Retina (tissue), 1 donor: ENCODE measurements at regions not wholly inside any gene's neighbourhood (a gene's known extent, or its start where the extent isn't known, plus 50 kb on each side); places are given as distances from the start of the nearest gene placed in this dataset.

Experiments
- DNase-seq: peaks from one replicate; pipeline ENCODE4 v3.0.0-alpha.2; 2016

GRCh38 chr6:105644073-105644489 lies 241.2 kb upstream of the PREP start:
- no peak for DNase-seq

GRCh38 chr6:105642708-105643107 lies 239.8 kb upstream of the PREP start:
- DNase-seq, result no peak

GRCh38 chr6:105641504-105641903 lies 238.6 kb upstream of the PREP start:
- DNase-seq, result no peak

- DNase-seq, result no peak
These were observed 236.2 kb upstream of the PREP start for GRCh38 chr6:105639124-105639523.

GRCh38 chr6:105633814-105634213 lies 230.9 kb upstream of the PREP start:
- DNase-seq, result no peak

GRCh38 chr6:105628156-105628860 lies 225.4 kb upstream of the PREP start:
- no peak for DNase-seq

- DNase-seq, result no peak
These were observed 223.6 kb upstream of the PREP start for GRCh38 chr6:105626295-105627158.

- no peak for DNase-seq
These were observed 221.1 kb upstream of the PREP start for GRCh38 chr6:105624021-105624420.

GRCh38 chr6:105622226-105622625 lies 219.3 kb upstream of the PREP start:
- no peak for DNase-seq

GRCh38 chr6:105621564-105622175 lies 218.8 kb upstream of the PREP start:
- DNase-seq, result no peak

- DNase-seq, result no peak
These were observed 218.0 kb upstream of the PREP start for GRCh38 chr6:105620878-105621277.

GRCh38 chr6:105619971-105620741 lies 217.3 kb upstream of the PREP start:
- no peak for DNase-seq

- DNase-seq, result no peak
These were observed 215.4 kb upstream of the PREP start for GRCh38 chr6:105618247-105618646.

- DNase-seq, result no peak
These were observed 213.6 kb upstream of the PREP start for GRCh38 chr6:105616521-105616920.

- DNase-seq, result no peak
These were observed 208.7 kb upstream of the PREP start for GRCh38 chr6:105611606-105612005.

- no peak for DNase-seq
These were observed 206.6 kb upstream of the PREP start for GRCh38 chr6:105609375-105609991.

GRCh38 chr6:105608711-105609374 lies 206.0 kb upstream of the PREP start:
- DNase-seq, result no peak

GRCh38 chr6:105607636-105608621 lies 205.0 kb upstream of the PREP start:
- DNase-seq, result no peak

GRCh38 chr6:105606831-105607463 lies 204.1 kb upstream of the PREP start:
- no peak for DNase-seq

GRCh38 chr6:105604587-105604884 lies 201.7 kb upstream of the PREP start:
- DNase-seq, result no peak
